ENCODE measurements at regions not wholly inside any gene's neighbourhood (a gene's known extent, or its start where the extent isn't known, plus 50 kb on each side); places are given as distances from the start of the nearest gene placed in this dataset.

- no peak for DNase-seq
These were observed 266.4 kb upstream of the ZNF608 start for GRCh38 chr5:125012727-125013451.

- DNase-seq: no peak
These were observed 267.8 kb upstream of the ZNF608 start for GRCh38 chr5:125014202-125014601.

- DNase-seq: no peak
These were observed 271.4 kb upstream of the ZNF608 start for GRCh38 chr5:125017796-125018195.

GRCh38 chr5:125023673-125024072 is 277.2 kb upstream of the ZNF608 start:
- no peak for DNase-seq

- DNase-seq: no peak
These were observed 280.7 kb upstream of the ZNF608 start for GRCh38 chr5:125026867-125027731.

GRCh38 chr5:125032286-125032685 is 285.8 kb upstream of the ZNF608 start:
- DNase-seq: no peak

- no peak for DNase-seq
These were observed 287.2 kb upstream of the ZNF608 start for GRCh38 chr5:125033602-125034001.

GRCh38 chr5:125034331-125034730 is 287.9 kb upstream of the ZNF608 start:
- DNase-seq: no peak

- DNase-seq: no peak
These were observed 290.1 kb upstream of the ZNF608 start for GRCh38 chr5:125036494-125036893.

GRCh38 chr5:125037020-125037419 is 290.6 kb upstream of the ZNF608 start:
- no peak for DNase-seq

- no peak for DNase-seq
These were observed 291.1 kb upstream of the ZNF608 start for GRCh38 chr5:125037530-125037929.

GRCh38 chr5:125038477-125038876 is 292.0 kb upstream of the ZNF608 start:
- DNase-seq: no peak

- no peak for DNase-seq
These were observed 295.4 kb upstream of the ZNF608 start for GRCh38 chr5:125041798-125042197.

GRCh38 chr5:125042261-125042890 is 295.9 kb upstream of the ZNF608 start:
- no peak for DNase-seq

GRCh38 chr5:125043781-125044391 is 297.4 kb upstream of the ZNF608 start:
- DNase-seq: no peak

- no peak for DNase-seq
These were observed 298.2 kb upstream of the ZNF608 start for GRCh38 chr5:125044491-125045282.

- DNase-seq: no peak
These were observed 299.2 kb upstream of the ZNF608 start for GRCh38 chr5:125045646-125046045.

GRCh38 chr5:125046838-125047237 is 300.4 kb upstream of the ZNF608 start:
- no peak for DNase-seq

- no peak for DNase-seq
These were observed 301.4 kb upstream of the ZNF608 start for GRCh38 chr5:125047871-125048270.

GRCh38 chr5:125049721-125050702 is 303.6 kb upstream of the ZNF608 start:
- DNase-seq: no peak

GRCh38 chr5:125050926-125051325 is 304.5 kb upstream of the ZNF608 start:
- no peak for DNase-seq

All from islet precursor cell (in vitro differentiated cells).